ENCODE measurements at regions not wholly inside any gene's neighbourhood (a gene's known extent, or its start where the extent isn't known, plus 50 kb on each side); places are given as distances from the start of the nearest gene placed in this dataset.
A peak's percentile ranks its signal among the peaks of the same experiment; 100 is the strongest.

DNA sequence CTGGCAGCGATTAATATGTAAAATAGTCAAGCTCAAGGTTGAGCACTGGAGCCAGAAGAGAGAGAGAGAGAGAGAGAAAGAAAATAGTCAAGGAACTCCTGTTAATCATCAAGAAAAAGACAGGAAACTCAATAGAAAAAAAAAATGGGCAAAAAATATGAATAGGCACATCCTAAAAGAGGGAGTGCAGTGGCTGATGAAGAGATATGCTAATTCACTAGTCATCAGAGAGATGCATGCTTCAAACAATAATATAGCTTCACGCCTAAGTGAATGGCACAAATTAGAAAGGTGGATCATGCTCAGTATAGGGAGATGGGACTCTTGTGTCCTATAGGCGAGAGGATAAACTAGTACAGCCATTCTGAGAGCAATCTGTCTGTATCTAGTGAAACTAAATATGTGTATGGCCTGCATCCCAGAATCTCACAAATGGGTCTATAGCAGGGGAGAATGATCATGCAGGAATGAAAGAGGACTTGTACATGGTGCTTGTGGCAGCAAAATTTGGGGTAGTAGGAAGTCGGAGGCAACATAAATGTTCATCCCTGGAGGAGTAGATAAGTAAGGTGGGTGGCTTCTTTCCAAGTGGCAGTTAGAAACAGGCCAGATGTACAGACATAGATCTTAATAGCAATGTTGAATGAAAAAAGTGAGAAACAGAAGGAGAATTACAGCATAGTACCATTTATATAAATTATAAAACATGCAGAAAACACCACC is 176.8 kb downstream of the VEGFA start (continued):
- TF ChIP-seq HDAC3 (IDR thresholded peaks at IDR 0.05; ENCODE audit: borderline replicate concordance, partially characterized antibody) (peak; percentile 20), BHLHE40 (IDR thresholded peaks at IDR 0.05; ENCODE audit: low read length) (no peak), MTA1 (IDR thresholded peaks at IDR 0.05; ENCODE audit: borderline replicate concordance) (peak; percentile 13), NCOA2 (IDR thresholded peaks at IDR 0.05; ENCODE audit: partially characterized antibody in 2 of 2) (no peak), ARNT (IDR thresholded peaks at IDR 0.05) (peak; percentile 23 to 70; a peak in 3 of 4 replicates), POLR2AphosphoS5 (IDR thresholded peaks at IDR 0.05; ENCODE audit: control insufficient read depth, insufficient read depth, low read depth, low read length) (0 out of 2 replicates have a peak, but pooled peaks have one; percentile 25), JUN (IDR thresholded peaks at IDR 0.05; ENCODE audit: borderline replicate concordance, low read depth, low read length) (0 out of 2 replicates have a peak, but pooled peaks have one; percentile 3), JUN (CRISPR knock-in tag; IDR thresholded peaks at IDR 0.05; ENCODE audit: borderline replicate concordance) (no peak), ZBTB1 (CRISPR knock-in tag; IDR thresholded peaks at IDR 0.05; ENCODE audit: borderline replicate concordance, low read depth) (no peak), ZNF444 (CRISPR knock-in tag; IDR thresholded peaks at IDR 0.05) (no peak), PHF8 (IDR thresholded peaks at IDR 0.05; ENCODE audit: borderline replicate concordance, low read length) (no peak), ZNF766 (CRISPR knock-in tag; conservative IDR thresholded peaks at IDR 0.05) (peak; percentile 54), KLF10 (CRISPR knock-in tag; IDR thresholded peaks at IDR 0.05) (0 out of 2 replicates have a peak, but pooled peaks have one; percentile 7), FOXK2 (conservative IDR thresholded peaks at IDR 0.05 in 1 of 2, IDR thresholded peaks at IDR 0.05 in 1 of 2; ENCODE audit: low read depth in 2 of 2) (0 out of 4 replicates have a peak, but pooled peaks have one; percentile 20 to 22), TEAD4 (IDR thresholded peaks at IDR 0.05; ENCODE audit: low read length) (peak; percentile 84), TEAD4 (CRISPR knock-in tag; IDR thresholded peaks at IDR 0.05; ENCODE audit: borderline replicate concordance) (no peak), ASH1L (IDR thresholded peaks at IDR 0.05; ENCODE audit: borderline replicate concordance, low read depth, partially characterized antibody) (no peak)
- TF ChIP-seq, protein P1, sequence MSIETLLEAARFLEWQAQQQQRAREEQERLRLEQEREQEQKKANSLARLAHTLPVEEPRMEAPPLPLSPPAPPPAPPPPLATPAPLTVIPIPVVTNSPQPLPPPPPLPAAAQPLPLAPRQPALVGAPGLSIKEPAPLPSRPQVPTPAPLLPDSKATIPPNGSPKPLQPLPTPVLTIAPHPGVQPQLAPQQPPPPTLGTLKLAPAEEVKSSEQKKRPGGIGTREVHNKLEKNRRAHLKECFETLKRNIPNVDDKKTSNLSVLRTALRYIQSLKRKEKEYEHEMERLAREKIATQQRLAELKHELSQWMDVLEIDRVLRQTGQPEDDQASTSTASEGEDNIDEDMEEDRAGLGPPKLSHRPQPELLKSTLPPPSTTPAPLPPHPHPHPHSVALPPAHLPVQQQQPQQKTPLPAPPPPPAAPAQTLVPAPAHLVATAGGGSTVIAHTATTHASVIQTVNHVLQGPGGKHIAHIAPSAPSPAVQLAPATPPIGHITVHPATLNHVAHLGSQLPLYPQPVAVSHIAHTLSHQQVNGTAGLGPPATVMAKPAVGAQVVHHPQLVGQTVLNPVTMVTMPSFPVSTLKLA (conservative IDR thresholded peaks at IDR 0.05): peak; percentile 30 to 53; a peak in 1 of 4 replicates
- TF ChIP-seq, protein P2, sequence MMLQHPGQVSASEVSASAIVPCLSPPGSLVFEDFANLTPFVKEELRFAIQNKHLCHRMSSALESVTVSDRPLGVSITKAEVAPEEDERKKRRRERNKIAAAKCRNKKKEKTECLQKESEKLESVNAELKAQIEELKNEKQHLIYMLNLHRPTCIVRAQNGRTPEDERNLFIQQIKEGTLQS (IDR thresholded peaks at IDR 0.05): peak; percentile 15; the same call in 1 of the 2 replicates
- TF ChIP-seq, protein P2 (CRISPR knock-in tag; conservative IDR thresholded peaks at IDR 0.05): no peak
- TF ChIP-seq, protein P3, sequence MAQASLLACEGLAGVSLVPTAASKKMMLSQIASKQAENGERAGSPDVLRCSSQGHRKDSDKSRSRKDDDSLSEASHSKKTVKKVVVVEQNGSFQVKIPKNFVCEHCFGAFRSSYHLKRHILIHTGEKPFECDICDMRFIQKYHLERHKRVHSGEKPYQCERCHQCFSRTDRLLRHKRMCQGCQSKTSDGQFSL (CRISPR knock-in tag; IDR thresholded peaks at IDR 0.05): no peak
- TF ChIP-seq, protein P3 (tag; IDR thresholded peaks at IDR 0.05): no peak
- TF ChIP-seq, protein P4, sequence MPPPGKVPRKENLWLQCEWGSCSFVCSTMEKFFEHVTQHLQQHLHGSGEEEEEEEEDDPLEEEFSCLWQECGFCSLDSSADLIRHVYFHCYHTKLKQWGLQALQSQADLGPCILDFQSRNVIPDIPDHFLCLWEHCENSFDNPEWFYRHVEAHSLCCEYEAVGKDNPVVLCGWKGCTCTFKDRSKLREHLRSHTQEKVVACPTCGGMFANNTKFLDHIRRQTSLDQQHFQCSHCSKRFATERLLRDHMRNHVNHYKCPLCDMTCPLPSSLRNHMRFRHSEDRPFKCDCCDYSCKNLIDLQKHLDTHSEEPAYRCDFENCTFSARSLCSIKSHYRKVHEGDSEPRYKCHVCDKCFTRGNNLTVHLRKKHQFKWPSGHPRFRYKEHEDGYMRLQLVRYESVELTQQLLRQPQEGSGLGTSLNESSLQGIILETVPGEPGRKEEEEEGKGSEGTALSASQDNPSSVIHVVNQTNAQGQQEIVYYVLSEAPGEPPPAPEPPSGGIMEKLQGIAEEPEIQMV (tag; conservative IDR thresholded peaks at IDR 0.05; ENCODE audit: low read depth): no peak; the same call in 1 of the 2 replicates

All from K562 (cell line).